ENCODE measurements at regions not wholly inside any gene's neighbourhood (a gene's known extent, or its start where the extent isn't known, plus 50 kb on each side); places are given as distances from the start of the nearest gene placed in this dataset.

- Histone ChIP-seq H3K27ac (ENCODE audit: low read depth, low read length) (no peak overlapping the region), H3K4me2 (ENCODE audit: low read length) (no peak overlapping the region), H3K9me2 (replicated peaks; ENCODE audit: control insufficient read depth, low read length) (no peaks in the 10 kb centered on the region), H3K9me3 (ENCODE audit: control insufficient read depth, insufficient read depth, low read length) (no peaks in the 10 kb centered on the region), H4K20me1 (ENCODE audit: control insufficient read depth, insufficient read depth, low read depth, low read length) (no peaks in the 10 kb centered on the region), H3K27me3 (ENCODE audit: control insufficient read depth, low read length) (no peaks in the 10 kb centered on the region), H3K36me3 (ENCODE audit: control insufficient read depth, low read length) (no peaks in the 10 kb centered on the region), H3K4me3 (ENCODE audit: low read length) (no peak overlapping the region), H3K79me2 (ENCODE audit: control insufficient read depth, low read length) (no peaks in the 10 kb centered on the region), H3F3A (ENCODE audit: control insufficient read depth, insufficient read depth) (no peaks in the 10 kb centered on the region), H3K4me1 (ENCODE audit: control insufficient read depth, low read length) (no peaks in the 10 kb centered on the region)
- no peak for TF ChIP-seq EZH2phosphoT487 (IDR thresholded peaks at IDR 0.05; ENCODE audit: borderline replicate concordance, low read length)
- TF ChIP-seq CTCF (IDR thresholded peaks at IDR 0.05; ENCODE audit: low read depth, low read length, poor library complexity, severe bottlenecking), result no peak
These were observed 314.9 kb upstream of the TSHZ3 start for GRCh38 chr19:31664096-31664495.

GRCh38 chr19:31664997-31665396 lies 315.8 kb upstream of the TSHZ3 start:
- no peak overlapping the region for H3K27ac ChIP-seq (ENCODE audit: low read depth, low read length)
- H3K27me3 ChIP-seq (ENCODE audit: control insufficient read depth, low read length), result no peaks in the 10 kb centered on the region

GRCh38 chr19:31666126-31666525 lies 316.9 kb upstream of the TSHZ3 start:
- Histone ChIP-seq H3K27ac (ENCODE audit: low read depth, low read length) (no peak overlapping the region), H3K36me3 (ENCODE audit: control insufficient read depth, low read length) (no peaks in the 10 kb centered on the region), H3K9me3 (ENCODE audit: control insufficient read depth, insufficient read depth, low read length) (no peaks in the 10 kb centered on the region), H3K79me2 (ENCODE audit: control insufficient read depth, low read length) (no peaks in the 10 kb centered on the region), H3F3A (ENCODE audit: control insufficient read depth, insufficient read depth) (no peaks in the 10 kb centered on the region), H3K4me2 (ENCODE audit: low read length) (no peak overlapping the region), H4K20me1 (ENCODE audit: control insufficient read depth, insufficient read depth, low read depth, low read length) (no peaks in the 10 kb centered on the region), H3K27me3 (ENCODE audit: control insufficient read depth, low read length) (no peaks in the 10 kb centered on the region), H3K9me2 (replicated peaks; ENCODE audit: control insufficient read depth, low read length) (no peaks in the 10 kb centered on the region), H3K4me1 (ENCODE audit: control insufficient read depth, low read length) (no peaks in the 10 kb centered on the region), H3K4me3 (ENCODE audit: low read length) (no peak overlapping the region)
- TF ChIP-seq EZH2phosphoT487 (IDR thresholded peaks at IDR 0.05; ENCODE audit: borderline replicate concordance, low read length), result no peak
- no peak for TF ChIP-seq CTCF (IDR thresholded peaks at IDR 0.05; ENCODE audit: low read depth, low read length, poor library complexity, severe bottlenecking)

More at GRCh38 chr19:31664997-31665396, 315.8 kb upstream of the TSHZ3 start:
- H3K4me3 ChIP-seq (ENCODE audit: low read length), result no peak overlapping the region
- no peaks in the 10 kb centered on the region for H3K9me3 ChIP-seq (ENCODE audit: control insufficient read depth, insufficient read depth, low read length)
- no peaks in the 10 kb centered on the region for H4K20me1 ChIP-seq (ENCODE audit: control insufficient read depth, insufficient read depth, low read depth, low read length)
- no peaks in the 10 kb centered on the region for H3K79me2 ChIP-seq (ENCODE audit: control insufficient read depth, low read length)
- no peaks in the 10 kb centered on the region for H3F3A ChIP-seq (ENCODE audit: control insufficient read depth, insufficient read depth)
- no peak overlapping the region for H3K4me2 ChIP-seq (ENCODE audit: low read length)
- no peaks in the 10 kb centered on the region for H3K4me1 ChIP-seq (ENCODE audit: control insufficient read depth, low read length)
- H3K9me2 ChIP-seq (replicated peaks; ENCODE audit: control insufficient read depth, low read length), result no peaks in the 10 kb centered on the region
- H3K36me3 ChIP-seq (ENCODE audit: control insufficient read depth, low read length), result no peaks in the 10 kb centered on the region
- TF ChIP-seq CTCF (IDR thresholded peaks at IDR 0.05; ENCODE audit: low read depth, low read length, poor library complexity, severe bottlenecking) (no peak), EZH2phosphoT487 (IDR thresholded peaks at IDR 0.05; ENCODE audit: borderline replicate concordance, low read length) (no peak)

GRCh38 chr19:31667106-31667505 lies 317.9 kb upstream of the TSHZ3 start:
- Histone ChIP-seq H3K4me2 (ENCODE audit: low read length) (no peak overlapping the region), H3K4me3 (ENCODE audit: low read length) (no peak overlapping the region), H3F3A (ENCODE audit: control insufficient read depth, insufficient read depth) (no peaks in the 10 kb centered on the region), H3K4me1 (ENCODE audit: control insufficient read depth, low read length) (no peaks in the 10 kb centered on the region), H3K36me3 (ENCODE audit: control insufficient read depth, low read length) (no peaks in the 10 kb centered on the region), H3K79me2 (ENCODE audit: control insufficient read depth, low read length) (no peaks in the 10 kb centered on the region), H3K27me3 (ENCODE audit: control insufficient read depth, low read length) (no peaks in the 10 kb centered on the region), H3K9me2 (replicated peaks; ENCODE audit: control insufficient read depth, low read length) (no peaks in the 10 kb centered on the region), H3K27ac (ENCODE audit: low read depth, low read length) (no peak overlapping the region), H3K9me3 (ENCODE audit: control insufficient read depth, insufficient read depth, low read length) (no peaks in the 10 kb centered on the region; the same call in 1 of the 2 replicates), H4K20me1 (ENCODE audit: control insufficient read depth, insufficient read depth, low read depth, low read length) (no peaks in the 10 kb centered on the region)
- no peak for TF ChIP-seq EZH2phosphoT487 (IDR thresholded peaks at IDR 0.05; ENCODE audit: borderline replicate concordance, low read length)
- TF ChIP-seq CTCF (IDR thresholded peaks at IDR 0.05; ENCODE audit: low read depth, low read length, poor library complexity, severe bottlenecking), result no peak
